Vagina (tissue), 2 donors: ENCODE measurements at regions not wholly inside any gene's neighbourhood (a gene's known extent, or its start where the extent isn't known, plus 50 kb on each side); places are given as distances from the start of the nearest gene placed in this dataset.

Experiments
- DNase-seq, 2 donors: peaks; one replicate each; pipeline ENCODE4 v3.0.0-alpha.2; 2017; ENCODE audit errors: extremely low spot score in 2 of 2
- H3K27ac ChIP-seq: fragments of 200-600 bp; sonication (generic); one replicate; pipeline ENCODE4 v1.5.1; 2019
- H3K27me3 ChIP-seq: fragments of 200-600 bp; sonication (generic); one replicate; pipeline ENCODE4 v1.5.1; 2019
- H3K36me3 ChIP-seq, 2 donors: fragments of 200-600 bp; sonication (generic); one replicate each; pipeline ENCODE4 v1.5.1; 2017 to 2019
- H3K4me1 ChIP-seq: fragments of 200-600 bp; sonication (generic); one replicate; pipeline ENCODE4 v1.5.1; 2019
- H3K4me3 ChIP-seq, 2 donors: fragments of 200-600 bp; sonication (generic); 1 replicate in 1 of 2; 2 replicates in 1 of 2; pipeline ENCODE4 v1.5.1; 2016 to 2019
- H3K9me3 ChIP-seq: fragments of 200-600 bp; sonication (generic); one replicate; pipeline ENCODE4 v1.5.1; 2019
- CTCF ChIP-seq, 3 experiments: fragments of 450-650 bp in 2 of 3; fragments of 200-600 bp in 1 of 3; sonication (generic) in 1 of 3; IDR thresholded peaks; one replicate each; pipeline ENCODE4 v1.5.1; 2017 to 2019; ENCODE audit warnings: antibody characterized with exemption in 3 of 3, mild to moderate bottlenecking in 2 of 3, moderate library complexity in 2 of 3
- POLR2A ChIP-seq, 2 donors: fragments of 450-650 bp; IDR thresholded peaks; one replicate each; pipeline ENCODE4 v1.6.1; 2017; ENCODE audit warnings: antibody characterized with exemption in 2 of 2, mild to moderate bottlenecking in 2 of 2, moderate library complexity in 2 of 2
- POLR2AphosphoS5 ChIP-seq, 2 donors: sonication (generic); formaldehyde crosslinking; IDR thresholded peaks; one replicate each; pipeline ENCODE4 v1.9.0; 2017; ENCODE audit warnings: antibody characterized with exemption in 2 of 2, mild to moderate bottlenecking in 2 of 2, low read depth in 1 of 2; ENCODE audit not compliant: insufficient read depth in 1 of 2
- intact Hi-C: fragments of 100-400 bp; cut with DNase I; formaldehyde crosslinking; loops from one replicate; pipeline ENCODE4 v1.15.1; 2023

GRCh38 chr3:22962244-22962643 lies 240.9 kb upstream of the UBE2E2 start:
- Histone ChIP-seq H3K4me3 (no peak overlapping the region), H3K4me1 (peaks cover 11% of the 10 kb centered on the region), H3K9me3 (no peaks in the 10 kb centered on the region), H3K36me3 (no peaks in the 10 kb centered on the region), H3K27me3 (no peaks in the 10 kb centered on the region), H3K27ac (no peak overlapping the region)
- intact Hi-C loops, result no loop called here
- TF ChIP-seq CTCF (IDR thresholded peaks at IDR 0.05) (no peak), POLR2A (IDR thresholded peaks at IDR 0.05) (no peak), POLR2AphosphoS5 (IDR thresholded peaks at IDR 0.05; ENCODE audit: insufficient read depth in 1 of 2, low read depth in 1 of 2) (no peak)
- DNase-seq, result no peak

DNA sequence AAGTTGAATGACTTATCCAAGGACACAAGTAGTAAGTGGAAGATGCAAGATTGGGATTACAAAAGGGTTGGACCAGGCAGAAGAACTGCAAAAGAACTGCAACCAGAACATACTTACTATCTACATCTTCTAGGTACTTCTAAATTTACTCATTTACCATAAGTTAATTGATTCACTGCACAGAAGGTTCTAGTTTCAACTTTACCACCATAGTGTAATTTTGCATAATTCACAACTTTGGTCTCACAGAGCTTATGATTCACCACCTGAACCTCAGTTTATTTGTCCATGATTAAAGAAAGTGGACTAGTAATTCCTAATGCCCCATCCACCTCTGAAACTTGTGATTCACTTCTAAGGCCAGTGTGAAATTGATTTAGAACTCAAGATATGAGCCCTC lies 236.8 kb upstream of the UBE2E2 start:
- Histone ChIP-seq H3K9me3 (no peaks in the 10 kb centered on the region), H3K4me1 (no peaks in the 10 kb centered on the region), H3K27me3 (no peaks in the 10 kb centered on the region), H3K27ac (no peak overlapping the region), H3K4me3 (no peak overlapping the region), H3K36me3 (no peaks in the 10 kb centered on the region)
- intact Hi-C loops, result no loop called here
- no peak for TF ChIP-seq CTCF (IDR thresholded peaks at IDR 0.05)
- no peak for TF ChIP-seq POLR2AphosphoS5 (IDR thresholded peaks at IDR 0.05; ENCODE audit: insufficient read depth in 1 of 2, low read depth in 1 of 2)
- DNase-seq, result no peak

DNA sequence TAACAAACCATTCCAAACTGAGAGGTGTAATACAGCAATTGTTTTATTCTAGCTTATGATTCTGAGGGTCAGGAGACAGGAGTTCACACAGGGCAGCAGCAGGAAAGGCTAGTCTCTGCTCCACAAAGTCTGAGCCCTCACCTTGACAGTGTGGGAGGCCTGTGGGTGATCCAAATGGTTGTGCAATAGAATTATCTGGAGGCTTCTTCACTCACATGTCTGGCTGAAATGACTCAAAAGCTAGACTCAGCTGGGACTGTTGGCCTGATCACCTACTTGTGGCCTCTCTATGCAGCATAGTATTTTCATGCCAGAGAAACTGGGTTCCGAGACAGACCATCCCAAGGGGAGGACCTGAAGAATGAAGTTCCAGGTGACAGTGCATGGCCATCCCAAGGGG lies 233.9 kb upstream of the UBE2E2 start:
- H3K36me3 ChIP-seq, result no peaks in the 10 kb centered on the region
- no peaks in the 10 kb centered on the region for H3K9me3 ChIP-seq
- no peak for TF ChIP-seq CTCF (IDR thresholded peaks at IDR 0.05)
- H3K4me1 ChIP-seq, result no peaks in the 10 kb centered on the region
- no peak overlapping the region for H3K27ac ChIP-seq
- no peak for DNase-seq
- no peak overlapping the region for H3K4me3 ChIP-seq
- intact Hi-C loops, result no loop called here
- H3K27me3 ChIP-seq, result no peaks in the 10 kb centered on the region

DNA sequence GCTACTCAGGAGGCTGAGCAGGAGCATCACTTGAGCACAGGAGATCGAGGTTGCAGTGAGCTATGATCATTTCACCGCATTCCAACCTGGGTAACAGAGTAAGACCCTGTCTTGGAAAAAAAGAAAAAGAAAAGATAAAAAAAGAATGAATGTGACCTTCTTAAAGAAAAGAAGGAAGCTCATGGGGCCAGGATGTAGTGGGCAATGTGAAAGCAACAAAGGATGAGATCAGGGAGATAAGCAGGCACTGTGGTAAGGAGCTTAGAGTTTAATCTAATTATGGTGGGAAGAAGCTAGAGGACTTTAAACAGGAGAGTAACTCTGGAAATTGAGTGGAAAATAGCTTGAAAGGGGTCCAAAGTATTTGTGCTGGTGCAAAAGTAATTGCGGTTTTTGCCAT lies 231.6 kb upstream of the UBE2E2 start:
- no peak for DNase-seq
- H3K9me3 ChIP-seq, result no peaks in the 10 kb centered on the region
- H3K27me3 ChIP-seq, result no peaks in the 10 kb centered on the region
- TF ChIP-seq POLR2AphosphoS5 (IDR thresholded peaks at IDR 0.05; ENCODE audit: insufficient read depth in 1 of 2, low read depth in 1 of 2), result no peak
- no peak for TF ChIP-seq POLR2A (IDR thresholded peaks at IDR 0.05)
- no peak for TF ChIP-seq CTCF (IDR thresholded peaks at IDR 0.05)
- intact Hi-C loops, result no loop called here
- H3K36me3 ChIP-seq, result no peaks in the 10 kb centered on the region
- H3K27ac ChIP-seq, result no peak overlapping the region
- no peak overlapping the region for H3K4me3 ChIP-seq
- H3K4me1 ChIP-seq, result no peaks in the 10 kb centered on the region

- TF ChIP-seq POLR2A (IDR thresholded peaks at IDR 0.05) (no peak), CTCF (IDR thresholded peaks at IDR 0.05) (no peak), POLR2AphosphoS5 (IDR thresholded peaks at IDR 0.05; ENCODE audit: insufficient read depth in 1 of 2, low read depth in 1 of 2) (no peak)
- Histone ChIP-seq H3K27ac (no peak overlapping the region), H3K36me3 (no peaks in the 10 kb centered on the region), H3K4me1 (no peaks in the 10 kb centered on the region), H3K27me3 (no peaks in the 10 kb centered on the region), H3K9me3 (no peaks in the 10 kb centered on the region), H3K4me3 (no peak overlapping the region)
- no peak for DNase-seq
- intact Hi-C loops, result no loop called here
These were observed 226.1 kb upstream of the UBE2E2 start for GRCh38 chr3:22977042-22977441.
